B cell (primary cell): ENCODE measurements at regions not wholly inside any gene's neighbourhood (a gene's known extent, or its start where the extent isn't known, plus 50 kb on each side); places are given as distances from the start of the nearest gene placed in this dataset.

Experiments used
- ATAC-seq: fragments of 200-7000 bp; cut with Tn5 transposase; one replicate; pipeline ENCODE4 v1.10.0; 2021; ENCODE audit warnings: low read depth, mild to moderate bottlenecking, moderate number of reproducible peaks, moderate library complexity
- CTCF ChIA-PET: fragments of 350-600 bp; sonication (Branson Sonifier 250); formaldehyde crosslinking; loops from one replicate; lab custom pipeline; 2021; ENCODE audit warnings: antibody characterized with exemption, inconsistent platforms; lab: Charles Lee
- POLR2A ChIA-PET: fragments of 350-600 bp; sonication (Branson Sonifier 250); formaldehyde crosslinking; loops from one replicate; lab custom pipeline; 2021; ENCODE audit warnings: antibody characterized with exemption; lab: Charles Lee
- DNase-seq: peaks from one replicate; pipeline ENCODE4 v3.0.0; 2013
- H2AFZ ChIP-seq: 2 replicates; pipeline ENCODE4 v1.6.1; 2012; ENCODE audit warnings: mild to moderate bottlenecking, low read depth, low read length; ENCODE audit not compliant: insufficient read depth, poor library complexity, severe bottlenecking
- H3K27ac ChIP-seq, 2 donors: 1 replicate in 1 of 2; 2 replicates in 1 of 2; pipeline ENCODE4 v1.5.1; 2012 to 2013; ENCODE audit warnings: low read length in 2 of 2, mild to moderate bottlenecking in 2 of 2, moderate library complexity in 1 of 2
- H3K27me3 ChIP-seq, 4 experiments: fragments of 200-600 bp in 1 of 4; sonication (generic) in 1 of 4; replicated peaks in 1 of 4; 1 replicate in 2 of 4; 2 replicates in 2 of 4; pipeline versions ENCODE4 v1.6.1 to v1.7.0; 2013 to 2016; ENCODE audit warnings: low read length in 3 of 4, mild to moderate bottlenecking in 2 of 4, mixed read lengths in 1 of 4, moderate library complexity in 1 of 4; ENCODE audit not compliant: insufficient read depth in 4 of 4, control insufficient read depth in 3 of 4; ENCODE audit errors: control extremely low read depth in 1 of 4
- H3K36me3 ChIP-seq, 2 experiments: replicated peaks in 1 of 2; 1 replicate in 1 of 2; 2 replicates in 1 of 2; pipeline versions ENCODE4 v1.6.1 to v1.7.1; 2013; ENCODE audit warnings: low read length in 1 of 2; ENCODE audit not compliant: insufficient read depth in 2 of 2, control insufficient read depth in 1 of 2; ENCODE audit errors: control extremely low read depth in 1 of 2, extremely low read depth in 1 of 2
- H3K4me1 ChIP-seq, 2 donors: fragments of 200-600 bp in 1 of 2; sonication (generic) in 1 of 2; 1 replicate in 1 of 2; 2 replicates in 1 of 2; pipeline versions ENCODE4 v1.5.1 to v1.6.1; 2013 to 2017; ENCODE audit warnings: low read length in 2 of 2; ENCODE audit not compliant: control insufficient read depth in 2 of 2, insufficient read depth in 2 of 2
- H3K4me2 ChIP-seq: replicated peaks from 2 replicates; pipeline ENCODE3; 2012; ENCODE audit warnings: mild to moderate bottlenecking, low read depth, low read length; ENCODE audit not compliant: poor library complexity, severe bottlenecking
- H3K4me3 ChIP-seq, 5 experiments: fragments of 200-600 bp in 1 of 5; sonication (generic) in 1 of 5; 1 replicate in 3 of 5; 2 replicates in 2 of 5; pipeline versions ENCODE4 v1.5.1 to v1.7.0; 2011 to 2016; ENCODE audit warnings: low read length in 4 of 5, mild to moderate bottlenecking in 4 of 5, low read depth in 2 of 5, control low read depth in 1 of 5, moderate library complexity in 1 of 5; ENCODE audit not compliant: insufficient read depth in 1 of 5; ENCODE audit errors: control extremely low read depth in 1 of 5, extremely low read depth in 1 of 5
- H3K79me2 ChIP-seq: fragments of 200-600 bp; sonication (generic); one replicate; pipeline ENCODE4 v1.6.0; 2016; ENCODE audit warnings: low read length; ENCODE audit not compliant: control insufficient read depth, insufficient read depth
- H3K9ac ChIP-seq: fragments of 200-600 bp; sonication (generic); 2 replicates; pipeline ENCODE4 v1.6.1; 2017; ENCODE audit warnings: mild to moderate bottlenecking, low read length, moderate library complexity
- H3K9me3 ChIP-seq, 3 donors: one replicate each; pipeline versions ENCODE4 v1.6.1 to v1.7.1; 2013; ENCODE audit warnings: low read length in 2 of 3; ENCODE audit not compliant: control insufficient read depth in 2 of 3, insufficient read depth in 1 of 3; ENCODE audit errors: control extremely low read depth in 1 of 3
- H4K20me1 ChIP-seq: 2 replicates; pipeline ENCODE4 v1.6.0; 2012; ENCODE audit warnings: mild to moderate bottlenecking, low read length; ENCODE audit not compliant: insufficient read depth, control insufficient read depth, poor library complexity, severe bottlenecking
- H3K27ac Mint-ChIP-seq: one replicate; pipeline ENCODE4 v1.8.0; 2021; ENCODE audit warnings: mixed read lengths
- H3K27me3 Mint-ChIP-seq: one replicate; pipeline ENCODE4 v1.8.0; 2021; ENCODE audit warnings: mixed read lengths
- H3K4me1 Mint-ChIP-seq: one replicate; pipeline ENCODE4 v1.8.0; 2021; ENCODE audit warnings: mixed read lengths
- H3K4me3 Mint-ChIP-seq: one replicate; pipeline ENCODE4 v1.8.0; 2021; ENCODE audit warnings: mixed read lengths
- H3K9me3 Mint-ChIP-seq: one replicate; pipeline ENCODE4 v1.8.0; 2022; ENCODE audit warnings: mixed read lengths; ENCODE audit not compliant: insufficient read depth
- EZH2 ChIP-seq: IDR thresholded peaks from 2 replicates; pipeline ENCODE4 v1.6.1; 2012; ENCODE audit warnings: borderline replicate concordance, low read depth, mild to moderate bottlenecking, moderate library complexity, low read length; ENCODE audit not compliant: insufficient read depth, poor library complexity, severe bottlenecking
- WGBS: methylation state at CpG from one replicate; pipeline ENCODE4 v1.1.5; 2013; ENCODE audit warnings: missing lambda C conversion rate; ENCODE audit not compliant: insufficient coverage; 5-methylcytosine and 5-hydroxymethylcytosine counted together
- intact Hi-C: fragments of 100-400 bp; cut with micrococcal nuclease; formaldehyde crosslinking; loops from one replicate; pipeline ENCODE4 v1.10.0; 2022
- TF ChIP-seq, protein P1 (sequence below): fragments of 200-600 bp; IDR thresholded peaks from one replicate; pipeline ENCODE4 v1.8.0; 2022; ENCODE audit warnings: antibody characterized with exemption, mild to moderate bottlenecking

DNA sequence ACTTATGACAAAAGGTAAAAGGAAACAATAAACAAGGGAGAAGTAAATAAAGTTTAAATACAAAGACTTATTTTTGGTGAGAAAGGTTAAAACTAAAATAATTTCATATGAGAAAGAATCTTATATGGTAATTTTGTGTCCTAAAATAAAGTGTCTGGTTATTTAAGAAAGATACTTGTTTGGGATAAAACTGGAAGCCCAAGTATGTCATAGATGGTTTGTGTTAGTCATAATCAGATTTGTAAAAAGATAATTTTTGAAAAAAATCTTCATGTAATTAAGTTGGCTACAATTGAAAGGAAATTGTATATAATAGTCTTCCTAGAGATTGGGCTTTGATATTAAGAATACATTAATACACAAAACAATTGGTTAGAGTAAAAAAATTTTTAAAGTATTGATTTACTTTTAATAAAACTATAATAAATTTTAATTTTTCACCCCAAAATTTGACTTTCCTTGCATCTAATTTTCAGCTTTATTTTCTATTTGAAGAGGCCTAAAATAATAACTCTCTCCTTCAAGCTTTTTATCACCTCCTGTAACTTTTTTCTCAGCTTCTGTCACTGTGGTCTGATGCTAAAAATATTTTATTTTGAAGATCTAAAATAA, 315.6 kb downstream of the SLITRK5 start:
- no peaks in the 10 kb centered on the region for H3K4me1 ChIP-seq
- H3K27ac Mint-ChIP-seq = no peak overlapping the region
- H3K4me3 ChIP-seq = no peak overlapping the region
- TF ChIP-seq, protein P1, sequence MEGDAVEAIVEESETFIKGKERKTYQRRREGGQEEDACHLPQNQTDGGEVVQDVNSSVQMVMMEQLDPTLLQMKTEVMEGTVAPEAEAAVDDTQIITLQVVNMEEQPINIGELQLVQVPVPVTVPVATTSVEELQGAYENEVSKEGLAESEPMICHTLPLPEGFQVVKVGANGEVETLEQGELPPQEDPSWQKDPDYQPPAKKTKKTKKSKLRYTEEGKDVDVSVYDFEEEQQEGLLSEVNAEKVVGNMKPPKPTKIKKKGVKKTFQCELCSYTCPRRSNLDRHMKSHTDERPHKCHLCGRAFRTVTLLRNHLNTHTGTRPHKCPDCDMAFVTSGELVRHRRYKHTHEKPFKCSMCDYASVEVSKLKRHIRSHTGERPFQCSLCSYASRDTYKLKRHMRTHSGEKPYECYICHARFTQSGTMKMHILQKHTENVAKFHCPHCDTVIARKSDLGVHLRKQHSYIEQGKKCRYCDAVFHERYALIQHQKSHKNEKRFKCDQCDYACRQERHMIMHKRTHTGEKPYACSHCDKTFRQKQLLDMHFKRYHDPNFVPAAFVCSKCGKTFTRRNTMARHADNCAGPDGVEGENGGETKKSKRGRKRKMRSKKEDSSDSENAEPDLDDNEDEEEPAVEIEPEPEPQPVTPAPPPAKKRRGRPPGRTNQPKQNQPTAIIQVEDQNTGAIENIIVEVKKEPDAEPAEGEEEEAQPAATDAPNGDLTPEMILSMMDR = no peak
- TF ChIP-seq EZH2 = no peak
- no peaks in the 10 kb centered on the region for H3K27me3 Mint-ChIP-seq
- H3K27me3 ChIP-seq = no peaks in the 10 kb centered on the region
- CTCF ChIA-PET = no interaction called here
- H2AFZ ChIP-seq = no peak overlapping the region
- no peaks in the 10 kb centered on the region for H3K4me1 Mint-ChIP-seq
- no peak overlapping the region for H3K4me3 Mint-ChIP-seq
- no peaks in the 10 kb centered on the region for H3K9me3 Mint-ChIP-seq
- POLR2A ChIA-PET = no interaction called here
- no peaks in the 10 kb centered on the region for H4K20me1 ChIP-seq
- H3K9me3 ChIP-seq = peaks cover 0 to 3% (median 0%) of the 10 kb centered on the region in 3 donors
- DNase-seq = no peak
- no peaks in the 10 kb centered on the region for H3K36me3 ChIP-seq
- no peak overlapping the region for H3K4me2 ChIP-seq
- H3K9ac ChIP-seq = no peak overlapping the region
- ATAC-seq = no peak
- H3K27ac ChIP-seq = no peak overlapping the region
- H3K79me2 ChIP-seq = no peaks in the 10 kb centered on the region
- intact Hi-C loops = no loop called here

DNA sequence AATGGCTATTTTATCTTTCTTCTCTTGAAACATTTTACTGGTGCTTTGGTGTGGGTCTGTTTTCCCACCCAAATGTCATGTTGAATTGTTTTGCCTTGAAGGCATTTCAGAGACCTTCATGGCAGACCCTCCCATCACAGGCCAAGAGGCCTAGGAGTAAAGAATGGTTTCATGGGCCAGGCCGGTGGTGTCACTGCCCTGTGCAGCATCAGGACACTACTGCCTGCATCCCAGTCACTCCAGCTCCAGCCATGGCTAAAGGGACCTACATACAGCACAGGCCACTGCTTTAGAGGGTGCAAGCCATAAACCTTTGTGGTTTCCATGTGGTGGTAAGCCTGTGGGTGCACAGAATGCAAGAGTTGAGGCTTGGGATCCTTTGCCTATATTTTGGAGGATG, 326.9 kb downstream of the SLITRK5 start:
- H3K4me1 ChIP-seq = no peaks in the 10 kb centered on the region
- no peaks in the 10 kb centered on the region for H3K27me3 ChIP-seq
- DNase-seq (no peak), ATAC-seq (no peak)
- no peak overlapping the region for H2AFZ ChIP-seq
- TF ChIP-seq, protein P1 = no peak
- TF ChIP-seq EZH2 = no peak
- Mint-ChIP-seq H3K4me3 (no peak overlapping the region), H3K27me3 (no peaks in the 10 kb centered on the region), H3K27ac (no peak overlapping the region), H3K4me1 (no peaks in the 10 kb centered on the region), H3K9me3 (no peaks in the 10 kb centered on the region)
- H3K27ac ChIP-seq = no peak overlapping the region
- no peaks in the 10 kb centered on the region for H3K79me2 ChIP-seq
- intact Hi-C loops = no loop called here
- no peaks in the 10 kb centered on the region for H4K20me1 ChIP-seq
- H3K4me3 ChIP-seq = no peak overlapping the region
- WGBS = 88% methylated on average over 1 of the region's 1 CpG
- no peaks in the 10 kb centered on the region for H3K36me3 ChIP-seq
- H3K4me2 ChIP-seq = no peak overlapping the region
- ChIA-PET CTCF (no interaction called here), POLR2A (no interaction called here)
- no peak overlapping the region for H3K9ac ChIP-seq
- H3K9me3 ChIP-seq = peaks cover 0 to 10% (median 0%) of the 10 kb centered on the region in 3 donors
